ENCODE measurements at regions not wholly inside any gene's neighbourhood (a gene's known extent, or its start where the extent isn't known, plus 50 kb on each side); places are given as distances from the start of the nearest gene placed in this dataset.

DNA sequence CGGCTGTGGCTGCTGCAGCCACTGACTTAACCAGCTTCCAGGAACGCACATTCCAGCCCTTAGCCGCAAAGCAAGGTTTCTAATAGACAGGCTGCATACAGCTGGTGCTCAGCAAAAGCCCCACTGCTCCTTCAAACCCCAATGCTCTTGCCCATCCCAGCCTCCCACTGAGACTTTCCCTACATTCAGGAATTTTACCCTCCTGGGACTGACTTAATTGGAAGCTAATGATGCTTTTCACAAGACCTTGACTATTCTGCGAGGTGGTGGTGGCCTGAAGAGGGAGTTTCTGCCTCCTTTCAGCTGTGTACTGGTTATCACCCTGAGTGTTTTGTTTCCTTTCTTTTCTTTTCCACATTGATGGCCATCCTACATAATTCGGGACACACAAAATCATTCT, 164.9 kb upstream of the IRX1 start:
- TF ChIP-seq, protein P1, sequence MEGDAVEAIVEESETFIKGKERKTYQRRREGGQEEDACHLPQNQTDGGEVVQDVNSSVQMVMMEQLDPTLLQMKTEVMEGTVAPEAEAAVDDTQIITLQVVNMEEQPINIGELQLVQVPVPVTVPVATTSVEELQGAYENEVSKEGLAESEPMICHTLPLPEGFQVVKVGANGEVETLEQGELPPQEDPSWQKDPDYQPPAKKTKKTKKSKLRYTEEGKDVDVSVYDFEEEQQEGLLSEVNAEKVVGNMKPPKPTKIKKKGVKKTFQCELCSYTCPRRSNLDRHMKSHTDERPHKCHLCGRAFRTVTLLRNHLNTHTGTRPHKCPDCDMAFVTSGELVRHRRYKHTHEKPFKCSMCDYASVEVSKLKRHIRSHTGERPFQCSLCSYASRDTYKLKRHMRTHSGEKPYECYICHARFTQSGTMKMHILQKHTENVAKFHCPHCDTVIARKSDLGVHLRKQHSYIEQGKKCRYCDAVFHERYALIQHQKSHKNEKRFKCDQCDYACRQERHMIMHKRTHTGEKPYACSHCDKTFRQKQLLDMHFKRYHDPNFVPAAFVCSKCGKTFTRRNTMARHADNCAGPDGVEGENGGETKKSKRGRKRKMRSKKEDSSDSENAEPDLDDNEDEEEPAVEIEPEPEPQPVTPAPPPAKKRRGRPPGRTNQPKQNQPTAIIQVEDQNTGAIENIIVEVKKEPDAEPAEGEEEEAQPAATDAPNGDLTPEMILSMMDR (IDR thresholded peaks at IDR 0.05): no peak
- TF ChIP-seq POLR2A (IDR thresholded peaks at IDR 0.05): no peak
